HG02885 (cell line): ENCODE measurements at regions not wholly inside any gene's neighbourhood (a gene's known extent, or its start where the extent isn't known, plus 50 kb on each side); places are given as distances from the start of the nearest gene placed in this dataset.
A peak's percentile ranks its signal among the peaks of the same experiment; 100 is the strongest.
"Not testable (repeated sequence)": the region's sequence is repeated elsewhere in the genome, so short reads cannot be mapped to it uniquely, and the experiment has no call there.

Experiments used
- ATAC-seq: cut with Tn5 transposase; IDR thresholded peaks from one replicate; pipeline ENCODE4 v1.9.1; 2021; ENCODE audit warnings: mild to moderate bottlenecking; ENCODE audit not compliant: unreplicated experiment, poor library complexity

DNA sequence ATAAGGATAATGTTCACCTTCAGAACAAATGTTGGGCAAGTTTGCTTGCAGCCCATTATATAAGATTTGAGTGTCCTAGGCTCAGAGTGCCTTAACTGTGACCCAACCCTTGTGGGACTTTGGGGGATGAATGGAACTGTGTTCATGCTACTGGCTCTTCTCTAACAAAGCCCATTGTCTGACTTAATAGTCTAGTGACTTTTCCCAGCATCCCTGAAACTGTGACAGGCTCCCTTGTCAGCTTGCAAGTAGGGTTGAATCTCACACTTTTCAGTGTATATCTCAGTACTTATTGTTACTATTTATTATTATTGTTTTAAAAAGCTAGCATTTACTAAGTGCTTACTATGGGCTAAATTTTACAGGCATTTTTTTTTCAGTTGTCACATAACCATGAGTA, 1488.2 kb downstream of the KHDRBS2 start:
- ATAC-seq = not testable (repeated sequence)

DNA sequence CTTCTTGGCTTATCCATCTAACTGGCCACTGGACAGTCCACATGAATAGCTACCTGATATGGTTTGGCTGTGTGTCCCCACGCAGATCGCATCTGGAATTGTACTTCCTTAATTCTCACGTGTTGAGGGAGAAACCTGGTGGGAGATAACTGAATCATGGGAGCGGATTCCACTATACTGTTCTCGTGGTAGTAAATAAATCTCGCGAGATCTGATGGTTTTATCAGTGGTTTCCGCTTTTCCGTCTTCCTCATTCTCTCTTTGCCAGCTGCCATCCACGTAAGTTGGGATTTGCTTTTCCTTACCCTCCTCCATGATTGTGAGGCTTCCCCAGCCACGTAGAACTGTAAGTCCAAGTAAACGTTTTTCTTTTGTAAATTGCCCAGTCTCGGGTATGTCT, 1496.4 kb downstream of the KHDRBS2 start:
- ATAC-seq = not testable (repeated sequence)

DNA sequence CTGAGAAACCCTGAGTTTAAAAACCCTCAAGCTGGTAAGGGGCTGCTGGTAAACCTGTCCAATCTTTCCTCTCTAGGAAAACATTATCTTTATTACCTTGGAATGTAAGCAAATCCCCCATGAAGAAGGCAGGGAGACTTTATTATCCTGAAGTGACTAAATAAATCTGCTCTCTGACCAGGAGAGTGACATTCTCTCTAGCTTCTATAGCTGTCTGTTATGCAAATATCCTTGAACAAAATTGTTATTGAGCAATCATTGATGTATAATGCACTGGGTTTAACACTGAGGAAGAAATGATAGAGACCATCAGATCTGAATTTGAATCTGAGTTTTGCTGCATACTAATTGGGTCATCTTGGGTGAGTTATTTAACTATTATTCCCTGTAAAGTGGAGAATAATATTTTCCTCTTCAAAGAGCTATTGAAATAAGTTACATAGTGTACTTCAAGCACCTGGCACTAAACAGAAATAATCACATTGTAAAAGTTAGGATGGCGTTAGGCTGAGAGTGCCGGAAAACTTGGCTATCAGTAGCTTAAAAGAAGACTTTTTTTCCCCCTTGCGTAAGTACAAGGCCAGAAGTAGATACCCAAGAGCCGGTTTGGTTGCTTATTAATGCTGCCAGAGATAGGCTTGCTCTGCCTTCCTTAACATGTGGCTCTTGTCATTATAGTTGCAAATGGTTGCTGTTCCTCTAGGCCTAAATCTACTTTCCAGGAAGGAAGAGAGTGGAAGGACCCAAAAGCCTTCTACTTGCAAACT, 1503.1 kb downstream of the KHDRBS2 start:
- not testable (repeated sequence) for ATAC-seq

DNA sequence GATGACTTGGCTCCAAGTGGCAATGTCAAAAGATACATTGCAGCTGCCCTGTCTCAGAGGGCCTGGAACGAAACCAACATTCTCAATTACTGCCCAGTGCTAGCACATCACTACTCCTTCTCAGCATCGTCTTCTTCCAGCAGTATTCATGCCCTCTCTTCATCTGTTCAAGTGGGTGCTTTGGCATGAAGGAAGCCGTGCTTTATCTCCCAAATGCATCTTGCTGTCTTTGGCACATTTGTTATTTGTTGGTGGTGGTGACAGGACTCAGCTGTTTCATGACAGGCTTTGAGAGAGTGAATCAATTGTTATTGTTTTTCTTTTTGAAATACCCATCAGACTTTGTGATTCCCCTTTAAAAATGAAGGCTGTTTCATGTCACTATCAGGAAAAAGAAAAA, 1506.4 kb downstream of the KHDRBS2 start:
- ATAC-seq = not testable (repeated sequence)

DNA sequence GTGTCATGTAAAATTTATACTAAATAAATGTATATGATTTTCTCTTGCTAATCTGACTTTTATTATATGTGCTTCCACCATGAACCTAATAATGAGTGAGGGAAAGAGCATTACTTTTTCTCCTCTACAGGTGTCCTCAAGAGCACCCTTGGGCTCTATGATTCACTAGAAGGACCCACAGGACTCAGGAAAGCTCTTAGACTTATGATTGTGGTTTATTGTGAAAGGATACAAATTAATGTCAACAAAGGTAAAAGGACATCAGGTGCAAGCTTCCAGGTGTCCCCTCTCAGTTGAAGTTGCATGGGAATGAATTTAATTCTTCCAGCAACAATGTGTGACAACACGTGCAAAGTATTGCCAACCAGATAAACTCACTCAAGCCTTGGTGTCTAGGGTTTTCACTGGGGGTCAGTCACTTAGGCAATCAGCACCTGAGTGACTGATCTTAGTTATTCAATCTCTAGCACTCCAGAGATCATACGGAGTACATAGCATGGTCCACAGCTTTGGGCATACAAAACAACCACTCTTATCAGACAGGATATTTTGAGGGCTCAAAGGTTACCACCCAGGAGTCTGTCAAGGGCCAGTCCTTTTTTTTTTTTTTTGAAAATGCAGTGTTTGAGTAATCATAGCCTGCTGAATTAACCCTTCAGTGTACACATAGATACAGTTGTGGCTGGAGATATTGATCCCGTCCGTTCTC, 1518.1 kb downstream of the KHDRBS2 start:
- not testable (repeated sequence) for ATAC-seq

DNA sequence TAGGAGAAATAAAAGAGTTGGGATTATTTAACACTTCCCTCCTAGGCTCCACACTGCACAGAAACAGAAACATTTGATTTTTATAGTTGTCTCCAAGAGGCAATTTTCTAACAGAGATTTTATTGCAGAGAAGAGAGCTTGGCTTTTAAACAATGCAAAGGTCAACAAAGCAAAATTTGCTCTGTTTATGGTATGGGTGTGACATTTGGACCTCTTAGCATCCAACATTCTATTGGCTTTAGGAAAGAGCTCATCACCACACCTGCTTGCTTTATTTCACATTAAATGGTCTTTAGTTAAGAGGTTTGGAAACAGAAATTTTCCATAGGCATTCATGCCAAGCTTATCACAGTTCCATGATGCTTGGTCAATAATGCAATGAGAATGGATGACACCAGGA, 1520.7 kb downstream of the KHDRBS2 start:
- ATAC-seq = not testable (repeated sequence)

DNA sequence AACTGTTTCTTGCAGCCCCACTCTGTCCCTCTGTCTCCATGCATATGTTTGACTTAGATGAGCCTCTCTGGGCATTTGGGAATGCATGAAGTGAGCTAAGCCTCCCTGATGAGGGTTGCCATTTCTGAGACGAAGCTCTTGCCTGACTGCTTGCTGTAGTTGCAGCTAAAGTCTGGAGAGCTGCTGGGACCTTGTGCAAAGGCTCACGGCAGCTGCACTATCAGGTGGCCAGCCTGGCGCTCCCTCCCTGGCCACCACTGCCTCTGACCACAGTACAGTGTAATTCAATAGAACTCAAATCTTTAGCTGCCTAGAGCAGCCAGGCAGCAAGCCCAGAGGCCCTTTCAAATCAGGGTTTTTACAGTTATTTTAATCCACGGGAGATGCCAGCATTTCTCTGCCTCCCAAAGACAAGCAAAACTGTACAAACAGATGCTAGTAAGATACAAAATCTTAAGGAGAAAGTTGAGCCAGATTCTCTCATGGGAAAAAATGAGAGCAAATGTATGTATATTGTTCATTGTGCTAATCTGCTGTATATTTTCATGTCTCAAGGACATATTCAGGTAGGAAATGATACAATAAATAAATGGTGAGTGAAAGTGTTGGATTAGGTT, 1522.5 kb downstream of the KHDRBS2 start:
- ATAC-seq = not testable (repeated sequence)

DNA sequence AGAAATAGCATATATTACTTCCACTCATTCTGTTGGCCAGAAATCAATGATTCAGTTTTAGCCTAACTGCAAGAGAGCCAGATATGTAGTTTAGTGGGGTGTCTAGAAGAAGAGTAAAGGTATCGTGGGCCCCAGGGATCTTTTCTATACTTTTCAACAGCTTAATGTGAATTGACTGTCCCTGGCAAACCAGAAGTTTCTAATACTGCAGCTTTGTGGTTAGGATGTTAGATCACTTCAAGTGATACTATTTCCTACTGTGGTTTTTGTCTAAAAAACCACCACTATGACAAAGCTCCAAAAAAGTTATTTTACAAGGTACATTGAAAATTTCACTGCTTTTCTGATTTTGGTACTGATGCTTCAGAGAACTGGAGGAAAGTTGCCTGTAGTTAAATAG, 1525.1 kb downstream of the KHDRBS2 start:
- ATAC-seq = not testable (repeated sequence)

DNA sequence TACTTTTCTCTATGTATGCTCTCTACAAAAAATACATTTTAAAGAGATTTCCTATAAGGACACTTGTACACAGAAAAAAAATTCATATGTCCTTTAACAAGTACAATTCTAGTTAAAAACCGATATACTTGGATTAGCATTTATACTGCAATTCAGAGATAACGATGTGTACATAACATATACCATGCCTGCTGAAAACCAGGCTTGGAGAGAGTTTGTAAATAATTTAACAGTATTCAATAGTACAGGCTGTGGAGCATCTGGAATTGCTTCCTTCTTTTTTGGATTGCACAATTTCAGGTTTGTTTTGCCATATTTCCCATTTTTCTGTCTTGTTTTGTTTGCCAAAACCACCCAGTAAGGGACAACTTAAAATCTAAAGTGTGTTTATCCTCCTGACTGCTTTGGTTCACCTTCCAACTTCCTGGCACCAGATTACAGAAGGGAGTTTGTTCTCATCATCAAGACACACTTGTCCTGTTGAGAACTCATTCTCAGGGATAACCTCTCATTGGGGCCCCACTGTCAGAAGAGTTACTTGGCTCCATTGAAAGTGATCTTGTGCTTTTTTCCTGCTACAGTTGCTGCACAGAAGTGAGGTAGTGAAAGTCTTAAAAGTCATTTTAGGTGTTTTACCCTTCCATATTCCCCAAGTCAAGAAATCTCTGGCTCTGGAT, 1526.7 kb downstream of the KHDRBS2 start:
- ATAC-seq = not testable (repeated sequence)

DNA sequence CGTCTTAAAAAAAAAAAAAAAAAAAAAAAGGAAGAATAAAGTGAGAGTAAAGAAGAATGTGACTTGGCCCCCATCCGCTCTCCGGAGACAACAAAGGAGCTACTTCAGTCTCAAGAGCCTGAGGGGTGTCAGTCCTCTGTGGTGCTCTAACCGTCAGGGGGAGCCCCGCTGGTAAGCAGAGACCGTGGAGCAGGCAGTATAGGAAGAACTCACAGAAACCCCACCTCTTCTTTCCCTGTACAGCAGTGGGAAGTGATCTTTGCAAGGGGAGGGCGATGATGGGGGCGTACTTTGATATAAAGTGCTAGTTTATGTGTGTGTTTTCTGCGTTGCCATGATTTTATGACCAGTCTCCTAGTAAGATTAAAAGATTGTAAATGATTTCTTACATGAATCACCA, 1527.3 kb downstream of the KHDRBS2 start:
- not testable (repeated sequence) for ATAC-seq

DNA sequence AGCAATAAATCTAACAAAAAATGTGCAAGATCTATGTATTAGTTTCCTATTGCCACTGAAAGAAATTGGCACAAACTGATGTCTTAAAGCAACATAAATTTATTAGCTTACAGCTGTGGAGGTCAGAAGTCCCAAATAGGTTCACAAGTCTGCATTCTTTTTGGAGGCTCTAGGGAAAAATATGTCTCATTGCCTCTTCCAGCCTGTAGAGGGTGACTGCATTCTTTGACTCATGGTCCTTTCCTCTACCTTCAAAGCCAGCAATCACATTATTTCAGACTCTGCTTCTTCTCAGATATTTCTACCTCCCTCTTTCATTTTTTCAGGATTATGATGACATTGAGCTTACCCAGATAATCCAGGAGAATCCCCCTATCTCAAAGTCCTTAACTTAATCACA, 1531.1 kb downstream of the KHDRBS2 start:
- ATAC-seq = no peak

DNA sequence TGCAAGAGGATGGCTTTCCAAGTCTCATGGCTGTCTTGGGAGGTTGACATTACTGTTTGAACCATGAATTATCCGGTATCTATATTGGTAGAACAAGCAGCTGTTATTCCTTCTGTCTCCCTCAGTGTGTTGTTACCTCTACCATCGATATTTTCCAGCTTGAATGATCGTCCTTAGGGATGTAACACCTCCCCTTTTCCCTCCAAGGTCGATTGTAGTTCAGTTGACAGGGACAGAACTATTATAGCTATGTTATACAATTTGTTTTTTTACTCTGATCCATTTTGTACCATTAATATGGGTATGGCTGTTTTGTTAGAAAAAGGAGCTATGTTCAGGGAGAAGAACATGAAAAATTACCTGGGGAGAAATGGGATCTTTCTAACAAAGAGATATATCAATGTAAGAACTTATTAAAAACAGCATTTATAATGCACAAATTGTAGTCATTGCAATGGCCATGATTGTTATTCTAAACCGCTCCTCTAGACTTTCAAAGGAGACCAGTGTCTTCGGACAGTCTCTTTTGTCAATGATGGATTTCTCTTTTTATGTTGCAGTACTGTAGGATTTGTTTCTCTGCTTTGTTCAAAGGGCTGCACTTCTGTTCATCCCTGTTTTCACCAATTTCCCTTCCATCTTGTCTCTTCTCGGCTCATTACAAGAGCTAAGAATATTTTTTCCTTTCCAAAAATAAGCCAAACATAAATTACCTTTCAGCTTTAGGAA, 1535.5 kb downstream of the KHDRBS2 start:
- ATAC-seq = not testable (repeated sequence)

DNA sequence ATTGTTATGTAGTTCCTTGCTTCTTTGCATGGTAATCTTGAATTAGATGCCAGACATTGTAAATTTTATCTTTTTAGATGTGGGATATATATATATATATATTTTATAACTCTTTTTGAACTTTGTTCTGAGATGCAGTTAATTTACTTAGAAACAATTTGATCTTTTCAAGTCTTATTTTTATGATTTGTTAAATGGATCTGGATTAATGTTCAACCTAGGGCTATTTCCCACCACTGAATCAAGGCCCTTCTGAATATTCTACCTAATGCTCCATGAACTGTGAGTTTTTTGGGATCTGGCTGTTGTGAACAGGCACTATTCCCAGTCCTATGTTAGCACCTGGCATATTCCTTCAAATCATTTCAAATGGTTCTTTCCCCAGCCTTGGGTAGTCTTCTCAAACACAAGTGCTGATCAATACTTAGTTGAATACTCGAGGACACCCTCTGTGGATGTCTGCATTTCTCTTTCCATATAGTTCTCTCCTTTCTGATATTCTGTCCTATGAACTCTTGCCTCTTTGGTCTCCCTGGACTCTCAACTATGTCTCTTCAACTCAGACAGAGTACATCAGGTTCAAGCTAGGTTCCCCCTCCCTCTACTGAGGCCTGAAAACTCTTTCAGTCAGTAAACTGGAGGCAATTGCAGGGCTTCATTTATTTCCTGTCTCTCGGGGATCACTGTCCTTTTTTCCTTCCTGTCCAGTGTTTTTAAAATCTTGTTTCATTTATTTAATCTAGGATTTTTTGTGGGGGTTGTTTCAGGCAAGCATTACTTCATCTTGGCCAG, 1538.1 kb downstream of the KHDRBS2 start:
- not testable (repeated sequence) for ATAC-seq

DNA sequence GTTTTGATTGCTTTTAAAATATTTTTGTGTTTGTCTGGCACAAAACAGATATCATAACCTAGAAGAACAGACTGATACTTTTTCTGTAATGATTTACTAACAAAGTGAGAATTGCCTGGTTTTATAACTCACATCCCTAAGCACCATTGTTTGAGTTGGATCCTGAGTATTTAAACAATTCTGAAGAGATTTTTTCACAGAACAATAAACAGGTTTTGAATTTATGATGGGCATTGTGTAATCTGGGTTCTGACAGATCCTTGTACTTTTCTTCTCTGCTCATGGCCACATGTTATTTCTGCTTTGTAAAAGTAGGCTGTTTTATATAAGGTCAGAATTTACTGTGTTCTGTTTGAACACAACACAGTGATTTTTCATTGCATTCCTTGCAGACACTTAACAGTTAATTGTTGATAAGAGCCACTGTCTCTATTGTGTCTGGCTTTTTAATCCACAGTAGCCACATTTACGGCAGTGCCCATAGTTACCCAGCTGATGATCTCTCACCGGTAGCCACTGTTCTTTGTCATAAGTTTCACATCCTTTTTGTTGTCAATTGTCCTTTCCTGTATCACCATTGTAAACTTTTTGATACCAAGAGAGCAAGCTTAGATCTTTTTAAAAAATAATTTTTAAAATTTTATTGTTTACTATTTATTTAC, 1548.1 kb downstream of the KHDRBS2 start:
- ATAC-seq = peak; percentile 80

DNA sequence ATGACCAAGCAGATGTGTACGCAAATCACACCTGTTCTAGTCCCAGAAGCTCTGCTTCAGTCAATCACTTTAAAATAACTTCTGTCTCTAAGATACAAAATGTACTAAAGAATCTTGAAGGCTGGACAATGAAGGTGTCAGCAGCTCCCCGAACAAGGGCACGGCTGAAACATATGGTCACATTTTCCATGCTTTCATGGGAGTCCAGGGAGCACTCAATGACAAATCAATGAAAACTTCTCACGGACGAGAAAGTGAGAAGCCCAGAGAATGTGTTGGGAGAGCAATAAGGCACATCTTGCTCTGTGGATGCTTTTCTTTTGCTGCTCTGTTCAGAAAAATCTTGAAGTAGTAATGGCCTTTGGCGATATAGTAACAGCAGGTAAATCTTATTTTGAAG, 1548.7 kb downstream of the KHDRBS2 start:
- not testable (repeated sequence) for ATAC-seq

DNA sequence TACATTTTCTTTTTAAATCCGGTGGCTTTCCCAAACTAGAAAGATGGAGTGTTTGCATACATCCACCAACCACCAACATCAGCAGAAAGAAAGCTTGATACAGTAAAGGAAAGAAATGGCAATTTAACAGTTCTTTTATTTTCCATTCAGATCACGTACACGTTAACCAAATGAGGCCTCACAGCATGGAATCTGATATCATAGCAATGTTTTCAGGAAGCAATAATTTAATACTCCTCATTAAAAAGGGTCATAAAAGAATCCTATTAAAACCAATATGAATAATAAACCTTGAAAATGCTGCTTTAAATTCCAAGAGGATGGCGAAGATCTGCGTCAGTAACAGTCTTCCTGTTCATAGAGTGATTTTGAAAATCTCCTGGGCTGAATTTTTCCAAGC, 1562.1 kb downstream of the KHDRBS2 start:
- not testable (repeated sequence) for ATAC-seq

DNA sequence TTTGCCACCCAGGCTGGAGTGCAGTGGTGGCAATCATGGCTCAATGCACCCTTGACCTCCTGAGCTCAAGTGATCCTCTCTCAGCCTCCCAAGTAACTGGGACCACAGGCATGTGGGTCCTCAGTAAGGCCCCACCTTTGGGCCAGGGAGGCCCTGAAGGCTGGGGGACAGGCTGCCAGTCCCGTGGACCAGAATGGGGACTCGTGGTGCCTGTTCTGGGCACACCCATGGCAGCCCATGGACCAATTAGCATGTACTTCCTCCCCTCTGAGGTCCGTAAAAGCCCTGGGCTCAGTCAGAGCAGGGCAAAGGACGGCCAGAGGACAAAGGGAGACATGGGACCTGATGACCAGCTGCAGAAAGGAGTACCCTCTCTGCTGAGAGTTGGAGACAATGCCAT, 1590.8 kb downstream of the KHDRBS2 start:
- no peak for ATAC-seq

DNA sequence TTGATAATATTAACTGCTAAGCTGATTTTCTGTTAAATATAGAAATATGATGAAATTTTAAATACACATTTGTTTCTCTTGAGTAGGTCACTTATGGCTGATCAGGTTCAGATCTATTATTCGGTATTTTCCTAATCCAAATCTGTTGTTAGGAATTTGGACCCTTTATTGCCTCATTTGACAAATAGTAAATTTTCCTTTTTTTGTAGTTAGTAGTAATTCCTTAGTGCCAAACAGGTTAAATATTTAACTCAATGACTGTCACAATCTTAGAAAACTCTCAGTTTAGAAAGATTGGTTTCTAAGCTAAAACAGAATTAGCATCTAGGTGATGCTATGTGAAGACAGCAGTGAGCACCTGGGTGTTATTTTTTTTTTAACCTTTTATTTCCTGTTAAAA, 1598.9 kb downstream of the KHDRBS2 start:
- ATAC-seq = no peak

DNA sequence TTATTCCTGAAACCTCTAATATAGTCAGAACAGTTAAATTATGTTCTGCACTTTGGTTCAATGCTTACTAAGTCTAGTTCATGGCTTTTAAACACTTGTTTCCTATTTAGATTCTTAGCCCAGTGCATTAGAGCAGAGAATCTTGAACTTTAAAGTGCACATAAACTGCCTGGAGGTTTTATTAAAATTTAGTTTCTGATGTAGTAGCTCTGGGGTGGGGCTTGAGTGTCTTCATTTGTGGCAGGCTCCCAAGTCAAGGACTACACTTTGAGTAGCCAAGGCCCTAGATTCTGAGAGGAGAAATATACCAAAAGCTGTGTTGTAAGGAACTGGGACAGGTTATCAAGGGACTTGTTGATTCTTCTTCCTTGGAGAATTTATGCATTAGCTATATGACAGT, 1604.2 kb downstream of the KHDRBS2 start:
- ATAC-seq = no peak
